Neural progenitor cell (in vitro differentiated cells): ENCODE measurements at regions not wholly inside any gene's neighbourhood (a gene's known extent, or its start where the extent isn't known, plus 50 kb on each side); places are given as distances from the start of the nearest gene placed in this dataset.
"Not testable (repeated sequence)": the region's sequence is repeated elsewhere in the genome, so short reads cannot be mapped to it uniquely, and the experiment has no call there.

Experiments used
- DNase-seq: peaks from one replicate; pipeline ENCODE4 v3.0.0-alpha.2; 2016; ENCODE audit warnings: low spot score
- H2AFZ ChIP-seq: fragments of 200-600 bp; sonication (generic); replicated peaks from 2 replicates; pipeline ENCODE4 v1.6.1; 2016; ENCODE audit warnings: antibody characterized with exemption
- H3F3A ChIP-seq: fragments of 200-600 bp; sonication (generic); 2 replicates; pipeline ENCODE4 v1.6.1; 2016; ENCODE audit warnings: antibody characterized with exemption, low read depth
- H3K27ac ChIP-seq: fragments of 200-600 bp; sonication (generic); 2 replicates; pipeline ENCODE4 v1.5.1; 2016; ENCODE audit warnings: mild to moderate bottlenecking
- H3K27me3 ChIP-seq: fragments of 200-600 bp; sonication (generic); 2 replicates; pipeline ENCODE4 v1.6.1; 2016; ENCODE audit warnings: mild to moderate bottlenecking, moderate library complexity
- H3K36me3 ChIP-seq: fragments of 200-600 bp; sonication (generic); 2 replicates; pipeline ENCODE4 v1.5.1; 2016
- H3K4me1 ChIP-seq: fragments of 200-600 bp; sonication (generic); 2 replicates; pipeline ENCODE4 v1.6.1; 2016; ENCODE audit warnings: mixed run types
- H3K4me2 ChIP-seq: fragments of 200-600 bp; sonication (generic); 2 replicates; pipeline ENCODE4 v1.6.1; 2016
- H3K4me3 ChIP-seq: fragments of 200-600 bp; sonication (generic); 2 replicates; pipeline ENCODE4 v1.5.1; 2016
- H3K79me2 ChIP-seq: fragments of 200-600 bp; sonication (generic); 2 replicates; pipeline ENCODE4 v1.6.1; 2016; ENCODE audit warnings: low read depth
- H3K9ac ChIP-seq: fragments of 200-600 bp; sonication (generic); 2 replicates; pipeline ENCODE4 v1.6.1; 2016
- H3K9me3 ChIP-seq: fragments of 200-600 bp; sonication (generic); 2 replicates; pipeline ENCODE4 v1.5.1; 2016; ENCODE audit warnings: low read depth
- H4K20me1 ChIP-seq: fragments of 200-600 bp; sonication (generic); 2 replicates; pipeline ENCODE4 v1.6.1; 2016; ENCODE audit warnings: low read depth
- H3K27ac Mint-ChIP-seq: 3 replicates; pipeline ENCODE4 v1.8.0; 2021; ENCODE audit warnings: mixed read lengths
- H3K27me3 Mint-ChIP-seq: 2 replicates; pipeline ENCODE4 v1.8.0; 2022; ENCODE audit warnings: low read depth, mild to moderate bottlenecking, inconsistent platforms, moderate library complexity, mixed read lengths; ENCODE audit not compliant: insufficient read depth
- H3K36me3 Mint-ChIP-seq: 3 replicates; pipeline ENCODE4 v1.8.0; 2021; ENCODE audit warnings: mixed read lengths
- H3K4me1 Mint-ChIP-seq: 3 replicates; pipeline ENCODE4 v1.8.0; 2021; ENCODE audit warnings: mixed read lengths
- H3K4me3 Mint-ChIP-seq: 3 replicates; pipeline ENCODE4 v1.8.0; 2021; ENCODE audit warnings: mild to moderate bottlenecking, moderate library complexity, mixed read lengths
- H3K9me3 Mint-ChIP-seq: 3 replicates; pipeline ENCODE4 v1.8.0; 2020; ENCODE audit warnings: mixed read lengths
- EZH2 ChIP-seq: fragments of 200-600 bp; sonication (generic); IDR thresholded peaks from 2 replicates; pipeline ENCODE4 v1.6.1; 2017; ENCODE audit warnings: antibody characterized with exemption, mild to moderate bottlenecking, moderate library complexity
- EZH2phosphoT487 ChIP-seq: fragments of 200-600 bp; sonication (generic); IDR thresholded peaks from 2 replicates; pipeline ENCODE4 v1.6.1; 2017; ENCODE audit warnings: antibody characterized with exemption
- TF ChIP-seq, protein P1 (sequence below): fragments of 200-600 bp; sonication (generic); IDR thresholded peaks from 2 replicates; pipeline ENCODE4 v1.5.1; 2017; ENCODE audit warnings: antibody characterized with exemption, mild to moderate bottlenecking

DNA sequence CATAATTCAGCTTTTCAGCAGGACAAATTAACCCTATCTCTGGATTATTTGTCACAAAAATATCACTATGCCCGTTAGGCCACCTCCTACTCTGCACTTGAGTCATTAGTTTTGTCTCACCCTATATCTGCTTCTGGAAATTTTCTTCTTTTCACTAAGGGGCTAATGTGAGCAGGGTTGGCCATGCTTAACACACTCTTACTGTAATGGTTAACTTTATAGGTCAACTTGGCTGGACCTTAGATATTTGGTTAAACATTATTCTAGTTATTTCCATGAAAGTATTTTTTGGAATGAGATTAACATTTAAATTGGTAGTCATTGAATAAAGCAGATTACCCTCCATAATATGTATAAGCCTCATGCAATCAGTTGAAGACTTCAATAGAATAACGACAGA is 394.6 kb upstream of the PTCHD4 start:
- DNase-seq: no peak
- H3K27ac ChIP-seq: no peak overlapping the region

DNA sequence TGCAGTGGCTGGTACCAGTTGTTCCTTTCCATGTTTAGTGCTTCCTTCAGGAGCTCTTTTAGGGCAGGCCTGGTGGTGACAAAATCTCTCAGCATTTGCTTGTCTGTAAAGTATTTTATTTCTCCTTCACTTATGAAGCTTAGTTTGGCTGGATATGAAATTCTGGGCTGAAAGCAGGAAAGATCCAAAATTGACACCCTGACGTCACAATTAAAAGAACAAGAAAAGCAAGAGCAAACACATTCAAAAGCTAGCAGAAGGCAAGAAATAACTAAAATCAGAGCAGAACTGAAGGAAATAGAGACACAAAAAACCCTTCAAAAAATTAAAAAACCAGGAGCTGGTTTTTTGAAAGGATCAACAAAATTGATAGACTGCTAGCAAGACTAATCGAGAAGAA is 382.4 kb upstream of the PTCHD4 start:
- H3K27me3 Mint-ChIP-seq, H3F3A ChIP-seq, H3K79me2 ChIP-seq, H3K4me3 Mint-ChIP-seq, H3K36me3 Mint-ChIP-seq, H3K9ac ChIP-seq, H3K27ac ChIP-seq, H3K9me3 ChIP-seq, H3K4me2 ChIP-seq, H3K27ac Mint-ChIP-seq, H3K36me3 ChIP-seq, H2AFZ ChIP-seq, H3K4me1 Mint-ChIP-seq, H3K9me3 Mint-ChIP-seq, H3K4me1 ChIP-seq, H3K27me3 ChIP-seq, DNase-seq, H4K20me1 ChIP-seq, H3K4me3 ChIP-seq: not testable (repeated sequence)

More for the DNA sequence above, 394.6 kb upstream of the PTCHD4 start:
- H3K27me3 Mint-ChIP-seq: peaks cover 3% of the 10 kb centered on the region
- no peak overlapping the region for H2AFZ ChIP-seq
- H3K27me3 ChIP-seq: no peaks in the 10 kb centered on the region
- H3K4me3 ChIP-seq: no peak overlapping the region
- H3K4me2 ChIP-seq: no peak overlapping the region
- no peak overlapping the region for H3K9ac ChIP-seq
- TF ChIP-seq, protein P1, sequence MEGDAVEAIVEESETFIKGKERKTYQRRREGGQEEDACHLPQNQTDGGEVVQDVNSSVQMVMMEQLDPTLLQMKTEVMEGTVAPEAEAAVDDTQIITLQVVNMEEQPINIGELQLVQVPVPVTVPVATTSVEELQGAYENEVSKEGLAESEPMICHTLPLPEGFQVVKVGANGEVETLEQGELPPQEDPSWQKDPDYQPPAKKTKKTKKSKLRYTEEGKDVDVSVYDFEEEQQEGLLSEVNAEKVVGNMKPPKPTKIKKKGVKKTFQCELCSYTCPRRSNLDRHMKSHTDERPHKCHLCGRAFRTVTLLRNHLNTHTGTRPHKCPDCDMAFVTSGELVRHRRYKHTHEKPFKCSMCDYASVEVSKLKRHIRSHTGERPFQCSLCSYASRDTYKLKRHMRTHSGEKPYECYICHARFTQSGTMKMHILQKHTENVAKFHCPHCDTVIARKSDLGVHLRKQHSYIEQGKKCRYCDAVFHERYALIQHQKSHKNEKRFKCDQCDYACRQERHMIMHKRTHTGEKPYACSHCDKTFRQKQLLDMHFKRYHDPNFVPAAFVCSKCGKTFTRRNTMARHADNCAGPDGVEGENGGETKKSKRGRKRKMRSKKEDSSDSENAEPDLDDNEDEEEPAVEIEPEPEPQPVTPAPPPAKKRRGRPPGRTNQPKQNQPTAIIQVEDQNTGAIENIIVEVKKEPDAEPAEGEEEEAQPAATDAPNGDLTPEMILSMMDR: no peak
- no peak for TF ChIP-seq EZH2
- TF ChIP-seq EZH2phosphoT487: no peak
- H3F3A ChIP-seq: no peaks in the 10 kb centered on the region
- no peaks in the 10 kb centered on the region for H3K4me1 Mint-ChIP-seq
- H3K36me3 ChIP-seq: no peaks in the 10 kb centered on the region
- H3K27ac Mint-ChIP-seq: no peak overlapping the region
- no peaks in the 10 kb centered on the region for H3K79me2 ChIP-seq
- no peaks in the 10 kb centered on the region for H3K4me1 ChIP-seq
- no peaks in the 10 kb centered on the region for H3K36me3 Mint-ChIP-seq
- H4K20me1 ChIP-seq: no peaks in the 10 kb centered on the region
- H3K9me3 ChIP-seq: no peaks in the 10 kb centered on the region
- peaks cover 4% of the 10 kb centered on the region for H3K9me3 Mint-ChIP-seq
- no peak overlapping the region for H3K4me3 Mint-ChIP-seq

DNA sequence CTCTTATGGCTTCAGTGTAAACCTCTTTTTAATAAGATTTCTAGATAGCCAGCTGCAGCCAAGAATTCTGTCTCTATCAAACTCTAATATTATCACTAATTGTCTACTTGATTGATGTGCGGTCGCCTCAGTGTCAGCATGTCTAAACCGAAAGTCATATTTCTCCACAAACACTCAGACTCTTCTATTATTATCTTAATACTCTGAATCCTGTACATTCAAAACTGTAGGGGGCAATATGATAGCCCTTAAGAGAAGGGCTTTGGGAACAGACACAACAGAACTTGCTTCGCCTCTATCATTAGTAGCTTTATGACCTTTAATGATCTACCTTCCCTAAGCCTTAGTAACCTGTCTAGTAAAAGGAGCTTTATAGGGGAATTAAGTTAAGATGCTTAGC is 379.7 kb upstream of the PTCHD4 start:
- H3K4me1 Mint-ChIP-seq: no peaks in the 10 kb centered on the region
- no peaks in the 10 kb centered on the region for H3K27me3 Mint-ChIP-seq

DNA sequence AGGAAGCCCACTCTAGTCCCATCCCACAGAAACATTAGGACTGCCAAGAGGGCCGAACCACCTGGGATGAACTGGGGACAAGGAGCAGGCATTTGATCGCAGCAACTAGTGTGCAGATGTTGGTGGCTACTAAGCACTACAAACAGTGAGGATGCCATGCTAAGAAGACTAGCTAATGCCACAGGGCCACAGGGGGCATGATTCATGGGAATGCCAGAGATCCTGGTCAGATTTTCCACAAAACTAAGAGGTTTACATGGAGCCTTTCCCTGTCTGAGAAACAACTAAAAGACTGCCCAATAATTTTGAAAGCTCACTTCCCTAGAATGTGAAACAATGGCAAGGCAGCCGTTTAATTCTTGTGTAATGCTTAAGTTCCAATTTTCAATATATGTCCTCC is 375.9 kb upstream of the PTCHD4 start:
- no peaks in the 10 kb centered on the region for H4K20me1 ChIP-seq
- H3F3A ChIP-seq: no peaks in the 10 kb centered on the region
- no peaks in the 10 kb centered on the region for H3K9me3 Mint-ChIP-seq
- no peaks in the 10 kb centered on the region for H3K79me2 ChIP-seq
- H3K9me3 ChIP-seq: no peaks in the 10 kb centered on the region
- no peaks in the 10 kb centered on the region for H3K36me3 ChIP-seq
- H3K4me2 ChIP-seq: no peak overlapping the region
- no peaks in the 10 kb centered on the region for H3K4me1 ChIP-seq
- H3K27ac Mint-ChIP-seq: no peak overlapping the region
- no peaks in the 10 kb centered on the region for H3K4me1 Mint-ChIP-seq
- H3K36me3 Mint-ChIP-seq: no peaks in the 10 kb centered on the region
- H2AFZ ChIP-seq: peak overlapping the region; percentile 9
- H3K9ac ChIP-seq: no peak overlapping the region
- no peak overlapping the region for H3K27ac ChIP-seq
- no peaks in the 10 kb centered on the region for H3K27me3 ChIP-seq
- TF ChIP-seq, protein P1: no peak
- no peak for TF ChIP-seq EZH2phosphoT487
- TF ChIP-seq EZH2: no peak
- no peak overlapping the region for H3K4me3 Mint-ChIP-seq
- no peak overlapping the region for H3K4me3 ChIP-seq
- DNase-seq: no peak
- H3K27me3 Mint-ChIP-seq: no peaks in the 10 kb centered on the region

More for the DNA sequence above, 379.7 kb upstream of the PTCHD4 start:
- Mint-ChIP-seq H3K36me3 (no peaks in the 10 kb centered on the region), H3K9me3 (no peaks in the 10 kb centered on the region), H3K4me3 (no peak overlapping the region), H3K27ac (no peak overlapping the region)
- H3K9me3 ChIP-seq: no peaks in the 10 kb centered on the region
- no peak overlapping the region for H2AFZ ChIP-seq
- no peak overlapping the region for H3K4me3 ChIP-seq
- no peaks in the 10 kb centered on the region for H3K79me2 ChIP-seq
- DNase-seq: no peak
- TF ChIP-seq EZH2: no peak
- TF ChIP-seq EZH2phosphoT487: no peak
- TF ChIP-seq, protein P1: no peak
- no peaks in the 10 kb centered on the region for H3K36me3 ChIP-seq
- H3K27me3 ChIP-seq: no peaks in the 10 kb centered on the region
- H3K27ac ChIP-seq: no peak overlapping the region
- H3K4me1 ChIP-seq: no peaks in the 10 kb centered on the region
- H4K20me1 ChIP-seq: no peaks in the 10 kb centered on the region
- H3K9ac ChIP-seq: no peak overlapping the region
- H3K4me2 ChIP-seq: no peak overlapping the region
- H3F3A ChIP-seq: no peaks in the 10 kb centered on the region
